ENCODE measurements at regions not wholly inside any gene's neighbourhood (a gene's known extent, or its start where the extent isn't known, plus 50 kb on each side); places are given as distances from the start of the nearest gene placed in this dataset.

- no peak overlapping the region for H3K9ac ChIP-seq (ENCODE audit: low read depth in 1 of 3, low read length in 3 of 3)
- no peaks in the 10 kb centered on the region for H3K9me3 ChIP-seq (ENCODE audit: control insufficient read depth in 3 of 3, low read length in 3 of 3)
- H3K27me3 ChIP-seq (ENCODE audit: control insufficient read depth in 3 of 3, insufficient read depth in 3 of 3, low read length in 3 of 3), result no peaks in the 10 kb centered on the region
- H3K36me3 ChIP-seq (ENCODE audit: control insufficient read depth in 3 of 3, insufficient read depth in 3 of 3, low read length in 3 of 3), result no peaks in the 10 kb centered on the region
- H3K4me1 ChIP-seq (ENCODE audit: control insufficient read depth in 3 of 3, insufficient read depth in 3 of 3, low read length in 3 of 3), result peaks cover 6 to 21% (median 9%) of the 10 kb centered on the region in 3 donors
- H3K4me3 ChIP-seq (ENCODE audit: low read length in 3 of 3), result no peak overlapping the region
- no peak overlapping the region for H3K27ac ChIP-seq (ENCODE audit: low read depth, low read length)
Measured at GRCh38 chr15:47296881-47297280, 420.4 kb upstream of the SEMA6D start.

DNA sequence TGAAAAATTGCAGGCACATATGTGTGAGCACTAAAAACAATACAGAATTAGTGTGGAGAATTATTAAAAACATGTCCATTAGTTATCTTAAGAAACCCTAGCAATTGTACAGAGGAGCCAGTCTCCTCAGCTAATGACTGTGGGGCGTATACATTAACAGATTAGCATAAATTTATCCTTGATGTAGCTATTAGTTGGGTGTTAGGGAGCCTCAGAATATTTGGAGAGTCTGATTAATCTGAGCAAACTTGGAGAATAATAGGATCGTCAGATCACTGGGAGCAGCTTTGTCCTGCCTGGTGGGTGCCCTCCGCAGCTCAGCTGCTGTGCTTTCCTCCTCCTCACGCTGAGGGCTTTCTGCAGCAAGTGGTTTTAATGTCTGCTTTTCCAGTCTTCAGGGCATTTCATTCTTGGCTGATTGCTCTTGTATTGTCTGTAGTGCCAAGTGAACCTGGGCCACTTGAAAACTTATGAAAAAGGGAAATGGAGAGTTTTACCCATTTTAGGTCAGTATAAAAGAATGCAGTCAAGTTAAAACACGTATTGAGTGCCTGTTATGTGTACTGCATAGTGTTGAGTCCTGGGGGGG is 417.4 kb upstream of the SEMA6D start:
- H3K4me3 ChIP-seq (ENCODE audit: low read length in 3 of 3), result no peak overlapping the region
- H3K9ac ChIP-seq (ENCODE audit: low read depth in 1 of 3, low read length in 3 of 3), result no peak overlapping the region
- H3K27ac ChIP-seq (ENCODE audit: low read depth, low read length), result no peak overlapping the region
- H3K4me1 ChIP-seq (ENCODE audit: control insufficient read depth in 3 of 3, insufficient read depth in 3 of 3, low read length in 3 of 3), result peaks cover 6 to 15% (median 9%) of the 10 kb centered on the region in 3 donors
- H3K9me3 ChIP-seq (ENCODE audit: control insufficient read depth in 3 of 3, low read length in 3 of 3), result no peaks in the 10 kb centered on the region
- H3K27me3 ChIP-seq (ENCODE audit: control insufficient read depth in 3 of 3, insufficient read depth in 3 of 3, low read length in 3 of 3), result no peaks in the 10 kb centered on the region
- H3K36me3 ChIP-seq (ENCODE audit: control insufficient read depth in 3 of 3, insufficient read depth in 3 of 3, low read length in 3 of 3), result no peaks in the 10 kb centered on the region

DNA sequence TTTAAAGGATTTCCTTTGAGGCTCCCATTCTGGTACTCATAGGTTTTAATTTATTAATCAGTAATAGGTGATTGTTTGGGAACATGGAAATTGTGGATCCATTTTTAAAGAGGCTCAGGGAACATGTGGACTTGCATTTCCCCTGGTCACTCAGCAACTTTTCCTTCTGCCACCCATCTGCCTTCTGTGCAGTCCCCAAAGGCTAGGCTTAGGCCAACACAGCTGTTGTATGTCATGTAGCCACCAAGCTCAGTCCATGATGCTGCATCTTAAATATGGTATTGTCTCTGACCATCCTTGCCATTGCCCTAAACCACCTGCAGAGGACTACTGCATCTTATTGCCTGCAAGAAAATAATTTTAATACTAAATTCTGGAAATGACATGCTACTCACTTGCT is 416.7 kb upstream of the SEMA6D start:
- Histone ChIP-seq H3K4me1 (ENCODE audit: control insufficient read depth in 3 of 3, insufficient read depth in 3 of 3, low read length in 3 of 3) (peaks cover 6 to 15% (median 9%) of the 10 kb centered on the region in 3 donors), H3K27ac (ENCODE audit: low read depth, low read length) (no peak overlapping the region), H3K27me3 (ENCODE audit: control insufficient read depth in 3 of 3, insufficient read depth in 3 of 3, low read length in 3 of 3) (no peaks in the 10 kb centered on the region)

GRCh38 chr15:47301481-47301880 is 415.8 kb upstream of the SEMA6D start:
- no peaks in the 10 kb centered on the region for H3K9me3 ChIP-seq (ENCODE audit: control insufficient read depth in 3 of 3, low read length in 3 of 3)
- peak overlapping the region; percentile 74 for H3K27ac ChIP-seq (ENCODE audit: low read depth, low read length)

More for the DNA sequence above, 416.7 kb upstream of the SEMA6D start:
- H3K4me3 ChIP-seq (ENCODE audit: low read length in 3 of 3), result no peak overlapping the region
- no peaks in the 10 kb centered on the region for H3K36me3 ChIP-seq (ENCODE audit: control insufficient read depth in 3 of 3, insufficient read depth in 3 of 3, low read length in 3 of 3)
- H3K9me3 ChIP-seq (ENCODE audit: control insufficient read depth in 3 of 3, low read length in 3 of 3), result no peaks in the 10 kb centered on the region
- H3K9ac ChIP-seq (ENCODE audit: low read depth in 1 of 3, low read length in 3 of 3), result no peak overlapping the region

GRCh38 chr15:47304656-47305055 is 412.6 kb upstream of the SEMA6D start:
- H3K9ac ChIP-seq (ENCODE audit: low read depth in 1 of 3, low read length in 3 of 3), result no peak overlapping the region
- H3K27me3 ChIP-seq (ENCODE audit: control insufficient read depth in 3 of 3, insufficient read depth in 3 of 3, low read length in 3 of 3), result no peaks in the 10 kb centered on the region
- no peaks in the 10 kb centered on the region for H3K36me3 ChIP-seq (ENCODE audit: control insufficient read depth in 3 of 3, insufficient read depth in 3 of 3, low read length in 3 of 3)
- no peak overlapping the region for H3K27ac ChIP-seq (ENCODE audit: low read depth, low read length)
- H3K4me3 ChIP-seq (ENCODE audit: low read length in 3 of 3), result no peak overlapping the region
- H3K9me3 ChIP-seq (ENCODE audit: control insufficient read depth in 3 of 3, low read length in 3 of 3), result no peaks in the 10 kb centered on the region
- peaks cover 6 to 12% (median 9%) of the 10 kb centered on the region in 3 donors for H3K4me1 ChIP-seq (ENCODE audit: control insufficient read depth in 3 of 3, insufficient read depth in 3 of 3, low read length in 3 of 3)

More at GRCh38 chr15:47301481-47301880, 415.8 kb upstream of the SEMA6D start:
- Histone ChIP-seq H3K36me3 (ENCODE audit: control insufficient read depth in 3 of 3, insufficient read depth in 3 of 3, low read length in 3 of 3) (no peaks in the 10 kb centered on the region), H3K9ac (ENCODE audit: low read depth in 1 of 3, low read length in 3 of 3) (peak overlapping the region in 1 of 3 donors; percentile 34), H3K4me3 (ENCODE audit: low read length in 3 of 3) (no peak overlapping the region), H3K27me3 (ENCODE audit: control insufficient read depth in 3 of 3, insufficient read depth in 3 of 3, low read length in 3 of 3) (no peaks in the 10 kb centered on the region), H3K4me1 (ENCODE audit: control insufficient read depth in 3 of 3, insufficient read depth in 3 of 3, low read length in 3 of 3) (peaks cover 6 to 12% (median 9%) of the 10 kb centered on the region in 3 donors)

GRCh38 chr15:47312161-47312560 is 405.1 kb upstream of the SEMA6D start:
- no peak overlapping the region for H3K9ac ChIP-seq (ENCODE audit: low read depth in 1 of 3, low read length in 3 of 3)
- H3K4me1 ChIP-seq (ENCODE audit: control insufficient read depth in 3 of 3, insufficient read depth in 3 of 3, low read length in 3 of 3), result no peaks in the 10 kb centered on the region
- no peaks in the 10 kb centered on the region for H3K9me3 ChIP-seq (ENCODE audit: control insufficient read depth in 3 of 3, low read length in 3 of 3)
- H3K27me3 ChIP-seq (ENCODE audit: control insufficient read depth in 3 of 3, insufficient read depth in 3 of 3, low read length in 3 of 3), result no peaks in the 10 kb centered on the region
- no peak overlapping the region for H3K4me3 ChIP-seq (ENCODE audit: low read length in 3 of 3)
- H3K27ac ChIP-seq (ENCODE audit: low read depth, low read length), result no peak overlapping the region
- no peaks in the 10 kb centered on the region for H3K36me3 ChIP-seq (ENCODE audit: control insufficient read depth in 3 of 3, insufficient read depth in 3 of 3, low read length in 3 of 3)

DNA sequence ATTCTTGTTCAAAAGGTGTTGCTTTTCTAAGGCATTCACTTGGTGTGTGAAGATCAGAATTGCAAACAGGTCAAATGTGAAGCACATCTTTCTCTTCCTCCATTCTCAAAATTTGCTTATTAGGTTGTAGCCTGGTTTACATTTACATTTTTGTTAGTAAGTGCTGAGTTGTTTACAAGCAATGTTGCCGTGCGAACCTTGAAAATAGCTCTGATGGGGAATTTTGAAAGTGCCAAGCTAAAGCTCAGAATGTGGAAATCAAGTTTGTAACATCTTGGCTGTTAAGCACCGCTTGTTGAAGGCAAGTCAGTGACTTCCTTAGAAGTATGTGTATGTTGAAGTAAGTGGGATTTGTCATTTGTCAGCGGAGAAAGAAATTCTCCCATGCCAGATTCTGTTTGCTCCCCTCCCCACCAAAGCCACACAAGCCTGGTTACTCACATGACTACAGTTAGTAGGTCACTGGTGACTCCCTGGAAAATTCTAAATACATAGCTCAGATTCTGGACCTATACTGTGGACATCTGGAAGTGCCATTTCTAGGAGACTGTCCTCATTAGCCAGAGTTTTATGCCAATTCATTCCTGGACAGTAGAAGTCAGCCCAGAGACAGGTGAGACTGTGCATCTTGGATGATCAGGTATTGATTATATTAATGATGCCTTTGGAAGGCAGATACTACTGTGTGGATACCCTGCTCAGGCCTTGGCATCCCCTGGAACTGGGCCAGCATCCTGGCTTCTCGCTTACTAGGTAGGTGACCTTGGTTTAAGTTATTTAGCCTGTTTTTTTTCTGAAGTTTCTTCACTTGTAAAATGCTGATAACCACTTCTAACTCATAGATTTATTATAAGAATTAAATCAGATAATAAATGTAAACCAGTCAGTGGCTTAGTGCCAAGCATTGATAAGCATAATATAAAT is 390.6 kb upstream of the SEMA6D start:
- H3K27ac ChIP-seq (ENCODE audit: low read depth, low read length), result no peak overlapping the region
- H3K9ac ChIP-seq (ENCODE audit: low read depth in 1 of 3, low read length in 3 of 3), result no peak overlapping the region
- H3K4me1 ChIP-seq (ENCODE audit: control insufficient read depth in 3 of 3, insufficient read depth in 3 of 3, low read length in 3 of 3), result peaks cover under 1 to 6% (median under 1%) of the 10 kb centered on the region in 3 donors
- H3K4me3 ChIP-seq (ENCODE audit: low read length in 3 of 3), result no peak overlapping the region
- no peaks in the 10 kb centered on the region for H3K27me3 ChIP-seq (ENCODE audit: control insufficient read depth in 3 of 3, insufficient read depth in 3 of 3, low read length in 3 of 3)
- no peaks in the 10 kb centered on the region for H3K36me3 ChIP-seq (ENCODE audit: control insufficient read depth in 3 of 3, insufficient read depth in 3 of 3, low read length in 3 of 3)
- no peaks in the 10 kb centered on the region for H3K9me3 ChIP-seq (ENCODE audit: control insufficient read depth in 3 of 3, low read length in 3 of 3)

GRCh38 chr15:47331829-47332393 is 385.4 kb upstream of the SEMA6D start:
- no peaks in the 10 kb centered on the region for H3K27me3 ChIP-seq (ENCODE audit: control insufficient read depth in 3 of 3, insufficient read depth in 3 of 3, low read length in 3 of 3)
- no peak overlapping the region for H3K9ac ChIP-seq (ENCODE audit: low read depth in 1 of 3, low read length in 3 of 3)
- peaks cover 7 to 17% (median 10%) of the 10 kb centered on the region in 3 donors for H3K4me1 ChIP-seq (ENCODE audit: control insufficient read depth in 3 of 3, insufficient read depth in 3 of 3, low read length in 3 of 3)
- peak overlapping the region; percentile 36 for H3K27ac ChIP-seq (ENCODE audit: low read depth, low read length)
- H3K9me3 ChIP-seq (ENCODE audit: control insufficient read depth in 3 of 3, low read length in 3 of 3), result no peaks in the 10 kb centered on the region
- no peaks in the 10 kb centered on the region for H3K36me3 ChIP-seq (ENCODE audit: control insufficient read depth in 3 of 3, insufficient read depth in 3 of 3, low read length in 3 of 3)
- no peak overlapping the region for H3K4me3 ChIP-seq (ENCODE audit: low read length in 3 of 3)

- Histone ChIP-seq H3K9me3 (ENCODE audit: control insufficient read depth in 3 of 3, low read length in 3 of 3) (no peaks in the 10 kb centered on the region), H3K27me3 (ENCODE audit: control insufficient read depth in 3 of 3, insufficient read depth in 3 of 3, low read length in 3 of 3) (no peaks in the 10 kb centered on the region), H3K27ac (ENCODE audit: low read depth, low read length) (peak overlapping the region; percentile 36), H3K4me1 (ENCODE audit: control insufficient read depth in 3 of 3, insufficient read depth in 3 of 3, low read length in 3 of 3) (peaks cover 7 to 17% (median 10%) of the 10 kb centered on the region in 3 donors), H3K4me3 (ENCODE audit: low read length in 3 of 3) (no peak overlapping the region), H3K9ac (ENCODE audit: low read depth in 1 of 3, low read length in 3 of 3) (no peak overlapping the region), H3K36me3 (ENCODE audit: control insufficient read depth in 3 of 3, insufficient read depth in 3 of 3, low read length in 3 of 3) (no peaks in the 10 kb centered on the region)
Measured at GRCh38 chr15:47332481-47332880, 384.8 kb upstream of the SEMA6D start.

DNA sequence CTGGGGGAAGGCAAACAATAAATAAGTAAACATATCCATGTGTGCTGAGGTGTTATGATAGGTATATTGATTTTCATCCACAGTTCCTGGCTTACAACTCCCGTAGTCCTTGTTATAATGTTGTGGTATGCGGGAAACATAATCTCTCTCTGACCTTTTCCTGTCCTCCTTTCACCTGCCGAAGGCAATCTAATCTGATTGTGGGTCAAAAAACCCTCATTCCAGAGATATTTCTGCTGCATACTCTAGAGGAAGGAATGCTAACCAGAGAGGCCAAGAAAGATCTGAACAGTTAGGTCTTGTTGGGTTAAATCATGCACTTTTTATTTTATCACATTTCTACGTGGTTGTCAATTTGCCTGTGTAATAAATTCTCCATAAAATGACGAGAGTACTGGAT is 383.6 kb upstream of the SEMA6D start:
- no peaks in the 10 kb centered on the region for H3K36me3 ChIP-seq (ENCODE audit: control insufficient read depth in 3 of 3, insufficient read depth in 3 of 3, low read length in 3 of 3)
- H3K27ac ChIP-seq (ENCODE audit: low read depth, low read length), result no peak overlapping the region
- no peak overlapping the region for H3K4me3 ChIP-seq (ENCODE audit: low read length in 3 of 3)
- peaks cover 7 to 17% (median 10%) of the 10 kb centered on the region in 3 donors for H3K4me1 ChIP-seq (ENCODE audit: control insufficient read depth in 3 of 3, insufficient read depth in 3 of 3, low read length in 3 of 3)
- no peaks in the 10 kb centered on the region for H3K27me3 ChIP-seq (ENCODE audit: control insufficient read depth in 3 of 3, insufficient read depth in 3 of 3, low read length in 3 of 3)
- no peak overlapping the region for H3K9ac ChIP-seq (ENCODE audit: low read depth in 1 of 3, low read length in 3 of 3)
- H3K9me3 ChIP-seq (ENCODE audit: control insufficient read depth in 3 of 3, low read length in 3 of 3), result no peaks in the 10 kb centered on the region
